Prostate gland (tissue), 2 donors: ENCODE measurements at regions not wholly inside any gene's neighbourhood (a gene's known extent, or its start where the extent isn't known, plus 50 kb on each side); places are given as distances from the start of the nearest gene placed in this dataset.

Experiments used
- DNase-seq: peaks from one replicate; pipeline ENCODE4 v3.0.0-alpha.2; 2019; ENCODE audit warnings: low spot score
- H3K27ac ChIP-seq, 2 donors: fragments of 200-600 bp; sonication (generic); 2 replicates each; pipeline ENCODE4 v1.5.1; 2017 to 2019
- H3K27me3 ChIP-seq: fragments of 200-600 bp; sonication (generic); replicated peaks from 2 replicates; pipeline ENCODE4 v1.5.1; 2019; ENCODE audit not compliant: insufficient read depth
- H3K36me3 ChIP-seq, 2 donors: fragments of 200-600 bp; sonication (generic); 1 replicate in 1 of 2; 2 replicates in 1 of 2; pipeline versions ENCODE4 v1.5.1 to v1.8.1; 2017 to 2019
- H3K4me1 ChIP-seq: fragments of 200-600 bp; sonication (generic); replicated peaks from 2 replicates; pipeline ENCODE4 v1.5.1; 2019
- H3K4me3 ChIP-seq, 2 donors: fragments of 200-600 bp; sonication (generic); 2 replicates each; pipeline ENCODE4 v1.5.1; 2017 to 2019
- H3K9me3 ChIP-seq: fragments of 200-600 bp; sonication (generic); 2 replicates; pipeline ENCODE4 v1.5.1; 2017
- POLR2A ChIP-seq: fragments of 450-650 bp; IDR thresholded peaks from one replicate; pipeline ENCODE4 v1.6.1; 2016; ENCODE audit warnings: antibody characterized with exemption, mild to moderate bottlenecking
- POLR2AphosphoS5 ChIP-seq: sonication (generic); formaldehyde crosslinking; IDR thresholded peaks from one replicate; pipeline ENCODE4 v1.6.1; 2017; ENCODE audit warnings: antibody characterized with exemption
- WGBS: methylation state at CpG from one replicate; pipeline ENCODE4 v1.1.5; 2018; 5-methylcytosine and 5-hydroxymethylcytosine counted together
- intact Hi-C: fragments of 100-400 bp; cut with DNase I; formaldehyde crosslinking; loops from one replicate; pipeline ENCODE4 v1.14.2; 2022
- TF ChIP-seq, protein P1 (sequence below), 4 experiments: fragments of 200-600 bp in 2 of 4; fragments of 450-650 bp in 2 of 4; sonication (generic) in 2 of 4; IDR thresholded peaks; 1 replicate in 3 of 4; 2 replicates in 1 of 4; pipeline ENCODE4 v1.5.1; 2016 to 2019; ENCODE audit warnings: antibody characterized with exemption in 4 of 4, mild to moderate bottlenecking in 2 of 4, moderate library complexity in 2 of 4

DNA sequence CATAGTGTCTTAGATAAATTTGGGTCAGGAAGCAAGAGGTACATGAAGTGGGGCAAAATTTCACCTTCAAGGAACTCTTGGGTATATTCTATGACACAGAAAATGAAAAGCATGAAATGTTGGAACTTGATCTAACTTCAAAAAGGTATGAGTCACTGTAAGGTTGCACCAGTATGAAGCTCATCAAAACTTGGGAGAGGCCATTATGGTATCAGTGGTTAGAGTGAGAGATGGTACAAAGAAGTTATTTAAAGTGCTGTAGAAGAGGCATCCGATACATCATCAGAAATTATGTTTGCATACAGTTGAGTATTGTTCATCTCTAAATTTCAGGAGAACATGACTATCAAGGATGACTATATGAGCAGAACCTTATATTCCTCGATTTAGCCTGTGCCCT lies 302.9 kb upstream of the SUCLG2 start:
- intact Hi-C loops: no loop called here
- 85% methylated on average over 2 of the region's 2 CpGs for WGBS
- H3K4me3 ChIP-seq: no peak overlapping the region

DNA sequence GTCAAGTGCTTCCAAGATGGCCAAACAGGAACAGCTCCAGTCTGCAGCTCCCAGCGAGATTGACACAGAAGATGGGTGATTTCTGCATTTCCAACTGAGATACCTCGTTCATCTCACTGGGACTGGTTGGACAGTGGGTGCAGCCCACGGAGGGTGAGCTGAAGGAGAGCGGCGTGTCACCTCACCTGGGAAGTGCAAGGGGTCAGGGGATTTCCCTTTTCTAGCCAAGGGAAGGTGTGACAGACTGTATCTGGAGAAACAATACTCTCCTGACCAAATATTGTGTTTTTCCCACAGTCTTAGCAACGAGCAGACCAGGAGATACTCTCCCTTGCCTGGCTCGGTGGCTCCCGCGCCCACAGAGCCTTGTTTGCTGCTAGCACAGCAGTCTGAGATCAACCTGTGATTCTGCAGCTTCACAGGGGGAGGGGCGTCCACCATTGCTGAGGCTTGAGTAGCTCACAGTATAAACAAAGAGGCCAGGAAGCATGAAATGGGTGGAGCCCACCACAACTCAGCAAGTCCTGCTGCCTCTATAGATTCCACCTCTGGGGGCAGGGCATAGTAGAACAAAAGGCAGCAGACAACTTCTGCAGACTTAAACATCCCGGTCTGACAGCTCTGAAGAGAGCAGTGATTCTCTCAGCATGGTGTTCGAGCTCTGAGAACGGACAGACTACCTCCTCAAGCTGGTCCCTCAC lies 293.5 kb upstream of the SUCLG2 start:
- TF ChIP-seq, protein P1, sequence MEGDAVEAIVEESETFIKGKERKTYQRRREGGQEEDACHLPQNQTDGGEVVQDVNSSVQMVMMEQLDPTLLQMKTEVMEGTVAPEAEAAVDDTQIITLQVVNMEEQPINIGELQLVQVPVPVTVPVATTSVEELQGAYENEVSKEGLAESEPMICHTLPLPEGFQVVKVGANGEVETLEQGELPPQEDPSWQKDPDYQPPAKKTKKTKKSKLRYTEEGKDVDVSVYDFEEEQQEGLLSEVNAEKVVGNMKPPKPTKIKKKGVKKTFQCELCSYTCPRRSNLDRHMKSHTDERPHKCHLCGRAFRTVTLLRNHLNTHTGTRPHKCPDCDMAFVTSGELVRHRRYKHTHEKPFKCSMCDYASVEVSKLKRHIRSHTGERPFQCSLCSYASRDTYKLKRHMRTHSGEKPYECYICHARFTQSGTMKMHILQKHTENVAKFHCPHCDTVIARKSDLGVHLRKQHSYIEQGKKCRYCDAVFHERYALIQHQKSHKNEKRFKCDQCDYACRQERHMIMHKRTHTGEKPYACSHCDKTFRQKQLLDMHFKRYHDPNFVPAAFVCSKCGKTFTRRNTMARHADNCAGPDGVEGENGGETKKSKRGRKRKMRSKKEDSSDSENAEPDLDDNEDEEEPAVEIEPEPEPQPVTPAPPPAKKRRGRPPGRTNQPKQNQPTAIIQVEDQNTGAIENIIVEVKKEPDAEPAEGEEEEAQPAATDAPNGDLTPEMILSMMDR (IDR thresholded peaks at IDR 0.05): no peak
- TF ChIP-seq POLR2AphosphoS5 (no peak), POLR2A (no peak)
- no peaks in the 10 kb centered on the region for H3K4me1 ChIP-seq
- no peaks in the 10 kb centered on the region for H3K9me3 ChIP-seq
- no peak overlapping the region for H3K27ac ChIP-seq
- intact Hi-C loops: no loop called here
- no peaks in the 10 kb centered on the region for H3K27me3 ChIP-seq
- DNase-seq: no peak
- H3K36me3 ChIP-seq: no peaks in the 10 kb centered on the region
- WGBS: 53% methylated on average over 13 of the region's 13 CpGs
- no peak overlapping the region for H3K4me3 ChIP-seq

More for the DNA sequence above, 302.9 kb upstream of the SUCLG2 start:
- H3K9me3 ChIP-seq: no peaks in the 10 kb centered on the region
- H3K4me1 ChIP-seq: no peaks in the 10 kb centered on the region
- H3K27ac ChIP-seq: no peak overlapping the region
- no peaks in the 10 kb centered on the region for H3K36me3 ChIP-seq
- DNase-seq: no peak
- TF ChIP-seq, protein P1 (IDR thresholded peaks at IDR 0.05): no peak
- no peak for TF ChIP-seq POLR2A
- TF ChIP-seq POLR2AphosphoS5: no peak
- H3K27me3 ChIP-seq: no peaks in the 10 kb centered on the region

DNA sequence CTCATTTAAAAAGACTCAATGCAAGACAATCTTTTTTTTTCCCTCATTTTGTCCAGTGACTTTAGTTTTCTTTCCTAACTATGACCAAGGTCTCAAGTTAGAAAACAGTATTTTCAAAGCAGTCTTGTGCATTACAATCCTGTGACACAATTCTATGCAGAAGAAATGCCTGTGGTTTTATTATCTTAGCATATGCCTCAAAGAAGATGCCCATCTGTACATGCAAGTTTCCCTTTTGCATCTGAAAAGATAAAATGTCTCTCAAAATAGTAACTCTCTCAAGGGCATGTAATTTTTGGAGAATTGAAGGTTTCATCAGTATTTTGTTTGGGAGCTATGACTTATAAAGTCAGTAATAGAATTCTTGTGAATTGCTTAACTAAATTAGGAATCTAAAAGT lies 292.0 kb upstream of the SUCLG2 start:
- Histone ChIP-seq H3K27ac (no peak overlapping the region), H3K36me3 (no peaks in the 10 kb centered on the region), H3K4me1 (no peaks in the 10 kb centered on the region), H3K9me3 (no peaks in the 10 kb centered on the region), H3K4me3 (no peak overlapping the region), H3K27me3 (no peaks in the 10 kb centered on the region)
- TF ChIP-seq, protein P1 (IDR thresholded peaks at IDR 0.05): no peak
- no peak for TF ChIP-seq POLR2A
- no peak for TF ChIP-seq POLR2AphosphoS5
- intact Hi-C loops: no loop called here
- DNase-seq: no peak

DNA sequence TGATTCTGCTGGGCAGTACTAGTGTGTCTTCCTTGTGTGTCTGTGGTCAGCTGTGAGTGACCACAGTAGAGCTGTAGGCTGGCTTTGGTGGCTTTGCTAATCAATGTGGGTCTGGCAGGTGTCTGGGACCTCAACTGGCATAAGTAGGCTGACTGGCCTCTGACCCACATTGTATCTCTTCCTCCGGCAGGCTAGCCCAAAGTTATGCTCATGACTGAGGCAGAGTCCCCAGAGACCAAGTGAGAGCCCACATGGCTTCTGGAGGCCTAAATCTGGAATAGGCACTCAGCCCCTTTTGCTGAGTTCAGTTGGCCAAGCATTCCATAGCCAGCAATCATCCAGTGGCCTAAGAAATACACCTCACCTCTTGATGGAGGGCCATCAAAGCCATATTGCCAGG lies 289.1 kb upstream of the SUCLG2 start:
- Histone ChIP-seq H3K27ac (no peak overlapping the region), H3K9me3 (no peaks in the 10 kb centered on the region), H3K4me1 (no peaks in the 10 kb centered on the region), H3K27me3 (no peaks in the 10 kb centered on the region), H3K4me3 (no peak overlapping the region), H3K36me3 (no peaks in the 10 kb centered on the region)
- intact Hi-C loops: no loop called here
- DNase-seq: no peak
- 78% methylated on average over 1 of the region's 1 CpG for WGBS
- TF ChIP-seq POLR2A (no peak), POLR2AphosphoS5 (no peak)
- TF ChIP-seq, protein P1 (IDR thresholded peaks at IDR 0.05): no peak

DNA sequence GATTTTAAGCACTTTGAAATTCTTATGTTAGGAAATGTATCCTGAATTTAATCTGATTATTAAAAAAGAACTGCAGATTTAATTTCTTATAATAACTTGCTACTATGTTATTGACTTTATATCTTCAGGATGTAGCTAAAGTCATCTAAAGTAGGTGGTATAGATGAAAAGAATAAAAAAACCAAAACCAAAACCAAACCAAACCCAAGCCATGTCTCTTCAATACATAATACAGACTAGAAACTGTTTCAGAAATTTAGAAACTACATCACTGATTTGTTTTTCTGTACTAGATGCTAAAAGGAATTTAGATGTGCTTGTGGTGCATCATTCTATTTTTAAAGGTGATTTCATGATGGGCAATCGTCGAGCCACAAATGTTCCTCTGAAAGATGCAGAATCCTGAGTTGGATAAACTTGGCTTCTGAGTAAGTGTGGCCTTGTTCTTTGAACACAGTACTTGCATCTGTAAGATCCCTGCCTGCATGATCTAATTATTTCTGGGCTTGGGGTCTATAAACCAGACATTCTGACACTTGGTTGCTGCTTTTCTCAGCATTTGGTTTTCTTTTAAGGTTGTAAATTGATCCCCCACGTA lies 287.1 kb upstream of the SUCLG2 start:
- H3K27me3 ChIP-seq: no peaks in the 10 kb centered on the region
- H3K9me3 ChIP-seq: no peaks in the 10 kb centered on the region
- no peaks in the 10 kb centered on the region for H3K4me1 ChIP-seq
- no peak overlapping the region for H3K4me3 ChIP-seq
- H3K36me3 ChIP-seq: no peaks in the 10 kb centered on the region
- DNase-seq: no peak
- TF ChIP-seq POLR2A (no peak), POLR2AphosphoS5 (no peak)
- TF ChIP-seq, protein P1 (IDR thresholded peaks at IDR 0.05): no peak
- H3K27ac ChIP-seq: no peak overlapping the region
- intact Hi-C loops: no loop called here
- WGBS: 58% methylated on average over 3 of the region's 3 CpGs
